ENCODE measurements at regions not wholly inside any gene's neighbourhood (a gene's known extent, or its start where the extent isn't known, plus 50 kb on each side); places are given as distances from the start of the nearest gene placed in this dataset.

- Histone ChIP-seq H3F3A (ENCODE audit: control insufficient read depth, insufficient read depth) (no peaks in the 10 kb centered on the region), H3K4me2 (ENCODE audit: low read length) (no peak overlapping the region), H3K9me3 (ENCODE audit: control insufficient read depth, insufficient read depth, low read length) (no peaks in the 10 kb centered on the region), H3K4me1 (ENCODE audit: control insufficient read depth, low read length) (no peaks in the 10 kb centered on the region), H3K27me3 (ENCODE audit: control insufficient read depth, low read length) (no peaks in the 10 kb centered on the region), H3K36me3 (ENCODE audit: control insufficient read depth, low read length) (no peaks in the 10 kb centered on the region), H3K79me2 (ENCODE audit: control insufficient read depth, low read length) (no peaks in the 10 kb centered on the region), H4K20me1 (ENCODE audit: control insufficient read depth, insufficient read depth, low read depth, low read length) (no peaks in the 10 kb centered on the region), H3K27ac (ENCODE audit: low read depth, low read length) (no peak overlapping the region), H3K4me3 (ENCODE audit: low read length) (no peak overlapping the region), H3K9me2 (replicated peaks; ENCODE audit: control insufficient read depth, low read length) (no peaks in the 10 kb centered on the region)
- no peak for TF ChIP-seq EZH2phosphoT487 (IDR thresholded peaks at IDR 0.05; ENCODE audit: borderline replicate concordance, low read length)
- TF ChIP-seq, protein P1, sequence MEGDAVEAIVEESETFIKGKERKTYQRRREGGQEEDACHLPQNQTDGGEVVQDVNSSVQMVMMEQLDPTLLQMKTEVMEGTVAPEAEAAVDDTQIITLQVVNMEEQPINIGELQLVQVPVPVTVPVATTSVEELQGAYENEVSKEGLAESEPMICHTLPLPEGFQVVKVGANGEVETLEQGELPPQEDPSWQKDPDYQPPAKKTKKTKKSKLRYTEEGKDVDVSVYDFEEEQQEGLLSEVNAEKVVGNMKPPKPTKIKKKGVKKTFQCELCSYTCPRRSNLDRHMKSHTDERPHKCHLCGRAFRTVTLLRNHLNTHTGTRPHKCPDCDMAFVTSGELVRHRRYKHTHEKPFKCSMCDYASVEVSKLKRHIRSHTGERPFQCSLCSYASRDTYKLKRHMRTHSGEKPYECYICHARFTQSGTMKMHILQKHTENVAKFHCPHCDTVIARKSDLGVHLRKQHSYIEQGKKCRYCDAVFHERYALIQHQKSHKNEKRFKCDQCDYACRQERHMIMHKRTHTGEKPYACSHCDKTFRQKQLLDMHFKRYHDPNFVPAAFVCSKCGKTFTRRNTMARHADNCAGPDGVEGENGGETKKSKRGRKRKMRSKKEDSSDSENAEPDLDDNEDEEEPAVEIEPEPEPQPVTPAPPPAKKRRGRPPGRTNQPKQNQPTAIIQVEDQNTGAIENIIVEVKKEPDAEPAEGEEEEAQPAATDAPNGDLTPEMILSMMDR (IDR thresholded peaks at IDR 0.05; ENCODE audit: low read depth, low read length, poor library complexity, severe bottlenecking) = no peak
These were observed 385.0 kb upstream of the TRPC7 start for GRCh38 chr5:136750224-136750862.

DNA sequence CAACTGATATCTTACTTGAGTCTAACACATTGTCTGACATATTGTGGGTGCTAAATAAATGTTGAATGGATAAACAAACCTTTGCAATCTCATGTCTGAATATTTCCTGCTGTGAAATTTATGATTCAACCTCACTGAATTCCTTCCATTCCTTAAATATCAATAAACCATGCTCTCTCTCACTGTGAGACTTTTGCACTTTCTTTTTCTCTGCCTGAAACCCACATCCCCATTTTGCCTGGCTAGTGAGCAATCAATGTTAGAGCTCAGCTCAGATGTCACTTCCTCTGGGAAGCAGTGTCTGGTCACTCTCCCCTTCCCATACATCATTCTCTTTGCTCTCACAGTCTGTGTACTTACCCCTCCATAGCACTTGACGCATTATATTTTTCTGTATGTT, 383.7 kb upstream of the TRPC7 start:
- Histone ChIP-seq H3K36me3 (ENCODE audit: control insufficient read depth, low read length) (no peaks in the 10 kb centered on the region), H3K9me2 (replicated peaks; ENCODE audit: control insufficient read depth, low read length) (no peaks in the 10 kb centered on the region), H3K27me3 (ENCODE audit: control insufficient read depth, low read length) (no peaks in the 10 kb centered on the region), H3F3A (ENCODE audit: control insufficient read depth, insufficient read depth) (no peaks in the 10 kb centered on the region), H3K4me1 (ENCODE audit: control insufficient read depth, low read length) (no peaks in the 10 kb centered on the region), H3K79me2 (ENCODE audit: control insufficient read depth, low read length) (no peaks in the 10 kb centered on the region), H3K4me2 (ENCODE audit: low read length) (no peak overlapping the region), H3K4me3 (ENCODE audit: low read length) (no peak overlapping the region), H4K20me1 (ENCODE audit: control insufficient read depth, insufficient read depth, low read depth, low read length) (no peaks in the 10 kb centered on the region), H3K27ac (ENCODE audit: low read depth, low read length) (no peak overlapping the region), H3K9me3 (ENCODE audit: control insufficient read depth, insufficient read depth, low read length) (peaks cover 3% of the 10 kb centered on the region; the same call in 1 of the 2 replicates)
- TF ChIP-seq, protein P1 (IDR thresholded peaks at IDR 0.05; ENCODE audit: low read depth, low read length, poor library complexity, severe bottlenecking) = no peak
- no peak for TF ChIP-seq EZH2phosphoT487 (IDR thresholded peaks at IDR 0.05; ENCODE audit: borderline replicate concordance, low read length)

- H3K9me3 ChIP-seq (ENCODE audit: control insufficient read depth, insufficient read depth, low read length) = peaks cover 14% of the 10 kb centered on the region; the same call in 1 of the 2 replicates
- H4K20me1 ChIP-seq (ENCODE audit: control insufficient read depth, insufficient read depth, low read depth, low read length) = no peaks in the 10 kb centered on the region
- H3K9me2 ChIP-seq (replicated peaks; ENCODE audit: control insufficient read depth, low read length) = no peaks in the 10 kb centered on the region
- no peaks in the 10 kb centered on the region for H3K36me3 ChIP-seq (ENCODE audit: control insufficient read depth, low read length)
- no peaks in the 10 kb centered on the region for H3K4me1 ChIP-seq (ENCODE audit: control insufficient read depth, low read length)
- no peak overlapping the region for H3K4me3 ChIP-seq (ENCODE audit: low read length)
- H3K79me2 ChIP-seq (ENCODE audit: control insufficient read depth, low read length) = no peaks in the 10 kb centered on the region
- H3K27me3 ChIP-seq (ENCODE audit: control insufficient read depth, low read length) = no peaks in the 10 kb centered on the region
- H3K4me2 ChIP-seq (ENCODE audit: low read length) = no peak overlapping the region
- no peak overlapping the region for H3K27ac ChIP-seq (ENCODE audit: low read depth, low read length)
- no peaks in the 10 kb centered on the region for H3F3A ChIP-seq (ENCODE audit: control insufficient read depth, insufficient read depth)
- TF ChIP-seq, protein P1 (IDR thresholded peaks at IDR 0.05; ENCODE audit: low read depth, low read length, poor library complexity, severe bottlenecking) = no peak
These were observed 377.7 kb upstream of the TRPC7 start for GRCh38 chr5:136743052-136743451.

Measured in DOHH2 (cell line).